HUES64 (cell line): ENCODE measurements at regions not wholly inside any gene's neighbourhood (a gene's known extent, or its start where the extent isn't known, plus 50 kb on each side); places are given as distances from the start of the nearest gene placed in this dataset.
"Not testable (repeated sequence)": the region's sequence is repeated elsewhere in the genome, so short reads cannot be mapped to it uniquely, and the experiment has no call there.

Source experiments
- H3K27ac ChIP-seq: 2 replicates; pipeline ENCODE4 v1.7.0; 2013; ENCODE audit warnings: low read depth, low read length, inconsistent platforms
- H3K27me3 ChIP-seq: 2 replicates; pipeline ENCODE4 v1.6.1; 2013; ENCODE audit warnings: mild to moderate bottlenecking, low read length; ENCODE audit not compliant: insufficient read depth
- H3K36me3 ChIP-seq: 2 replicates; pipeline ENCODE4 v1.6.1; 2013; ENCODE audit warnings: mild to moderate bottlenecking, low read length; ENCODE audit not compliant: insufficient read depth
- H3K4me1 ChIP-seq: 2 replicates; pipeline ENCODE4 v1.6.1; 2013; ENCODE audit warnings: mild to moderate bottlenecking, low read length, moderate library complexity; ENCODE audit not compliant: insufficient read depth
- H3K4me3 ChIP-seq: 2 replicates; pipeline ENCODE4 v1.5.1; 2013; ENCODE audit warnings: mild to moderate bottlenecking, low read length, moderate library complexity
- H3K9ac ChIP-seq: 2 replicates; pipeline ENCODE4 v1.6.1; 2013; ENCODE audit warnings: mild to moderate bottlenecking, low read depth, low read length
- H3K9me3 ChIP-seq: 2 replicates; pipeline ENCODE4 v1.6.1; 2013; ENCODE audit warnings: low read depth, low read length; ENCODE audit not compliant: insufficient read depth
- WGBS: fragments of 150-250, 120-280 bp; methylation state at CpG from one replicate; pipeline ENCODE4 v1.1.7; 2013; ENCODE audit warnings: missing lambda C conversion rate; 5-methylcytosine and 5-hydroxymethylcytosine counted together

- WGBS, result 81% methylated on average over 1 of the region's 1 CpG
- no peaks in the 10 kb centered on the region for H3K9me3 ChIP-seq
- peaks cover 25% of the 10 kb centered on the region for H3K4me1 ChIP-seq
- no peak overlapping the region for H3K9ac ChIP-seq
- no peaks in the 10 kb centered on the region for H3K27me3 ChIP-seq
- no peak overlapping the region for H3K4me3 ChIP-seq
- no peak overlapping the region for H3K27ac ChIP-seq
- H3K36me3 ChIP-seq, result no peaks in the 10 kb centered on the region
These were observed 257.5 kb downstream of the INHBA start for GRCh38 chr7:41445432-41445831.

GRCh38 chr7:41439515-41439879 is 263.4 kb downstream of the INHBA start:
- Histone ChIP-seq H3K4me1 (peaks cover 6% of the 10 kb centered on the region), H3K9ac (no peak overlapping the region), H3K27ac (no peak overlapping the region), H3K4me3 (no peak overlapping the region), H3K9me3 (0 out of 2 replicates have a peak, but pooled peaks cover 4% of the 10 kb centered on the region), H3K36me3 (no peaks in the 10 kb centered on the region), H3K27me3 (no peaks in the 10 kb centered on the region)
- 79% methylated on average over 7 of the region's 7 CpGs for WGBS

GRCh38 chr7:41438705-41439514 is 264.0 kb downstream of the INHBA start:
- 89% methylated on average over 6 of the region's 8 CpGs for WGBS

GRCh38 chr7:41437257-41438196 is 265.4 kb downstream of the INHBA start:
- 0 out of 2 replicates have a peak, but pooled peaks cover 4% of the 10 kb centered on the region for H3K9me3 ChIP-seq
- H3K4me3 ChIP-seq, result no peak overlapping the region
- peaks cover 6% of the 10 kb centered on the region for H3K4me1 ChIP-seq
- WGBS, result 88% methylated on average over 9 of the region's 10 CpGs
- no peak overlapping the region for H3K27ac ChIP-seq
- H3K9ac ChIP-seq, result no peak overlapping the region
- no peaks in the 10 kb centered on the region for H3K27me3 ChIP-seq
- H3K36me3 ChIP-seq, result no peaks in the 10 kb centered on the region

More at GRCh38 chr7:41438705-41439514, 264.0 kb downstream of the INHBA start:
- Histone ChIP-seq H3K27ac (no peak overlapping the region), H3K9me3 (0 out of 2 replicates have a peak, but pooled peaks cover 4% of the 10 kb centered on the region), H3K27me3 (no peaks in the 10 kb centered on the region), H3K36me3 (no peaks in the 10 kb centered on the region), H3K9ac (no peak overlapping the region), H3K4me1 (peaks cover 6% of the 10 kb centered on the region), H3K4me3 (no peak overlapping the region)

- no peaks in the 10 kb centered on the region for H3K36me3 ChIP-seq
- H3K27me3 ChIP-seq, result no peaks in the 10 kb centered on the region
- peaks cover 3% of the 10 kb centered on the region; the same call in 1 of the 2 replicates for H3K4me1 ChIP-seq
- 95% methylated on average over 3 of the region's 3 CpGs for WGBS
- no peak overlapping the region for H3K27ac ChIP-seq
- no peak overlapping the region for H3K4me3 ChIP-seq
- H3K9me3 ChIP-seq, result 0 out of 2 replicates have a peak, but pooled peaks cover 4% of the 10 kb centered on the region
- H3K9ac ChIP-seq, result no peak overlapping the region
These were observed 266.8 kb downstream of the INHBA start for GRCh38 chr7:41436139-41436538.

- H3K9me3 ChIP-seq, H3K27me3 ChIP-seq, H3K27ac ChIP-seq, H3K4me3 ChIP-seq, H3K4me1 ChIP-seq, H3K9ac ChIP-seq, H3K36me3 ChIP-seq: not testable (repeated sequence)
- WGBS, result 92% methylated on average over 9 of the region's 9 CpGs
These were observed 267.9 kb downstream of the INHBA start for GRCh38 chr7:41435020-41435419.

GRCh38 chr7:41431671-41432070 is 271.2 kb downstream of the INHBA start:
- WGBS, result 95% methylated on average over 3 of the region's 3 CpGs
- H3K36me3 ChIP-seq, result no peaks in the 10 kb centered on the region
- H3K4me1 ChIP-seq, result no peaks in the 10 kb centered on the region

GRCh38 chr7:41428381-41428780 is 274.5 kb downstream of the INHBA start:
- no peak overlapping the region for H3K4me3 ChIP-seq
- H3K9ac ChIP-seq, result no peak overlapping the region
- no peaks in the 10 kb centered on the region for H3K27me3 ChIP-seq
- no peak overlapping the region for H3K27ac ChIP-seq
- no peaks in the 10 kb centered on the region for H3K4me1 ChIP-seq
- no peaks in the 10 kb centered on the region for H3K36me3 ChIP-seq
- no peaks in the 10 kb centered on the region for H3K9me3 ChIP-seq
- WGBS, result 100% methylated on average over 3 of the region's 4 CpGs

More at GRCh38 chr7:41431671-41432070, 271.2 kb downstream of the INHBA start:
- H3K27ac ChIP-seq, result no peak overlapping the region
- no peak overlapping the region for H3K4me3 ChIP-seq
- H3K27me3 ChIP-seq, result no peaks in the 10 kb centered on the region
- 0 out of 2 replicates have a peak, but pooled peaks cover 4% of the 10 kb centered on the region for H3K9me3 ChIP-seq
- no peak overlapping the region for H3K9ac ChIP-seq

- no peak overlapping the region for H3K27ac ChIP-seq
- H3K4me3 ChIP-seq, result no peak overlapping the region
- WGBS, result 100% methylated on average over 2 of the region's 3 CpGs
- no peaks in the 10 kb centered on the region for H3K27me3 ChIP-seq
- H3K36me3 ChIP-seq, result no peaks in the 10 kb centered on the region
- H3K9ac ChIP-seq, result no peak overlapping the region
- H3K4me1 ChIP-seq, result no peaks in the 10 kb centered on the region
- H3K9me3 ChIP-seq, result no peaks in the 10 kb centered on the region
These were observed 277.0 kb downstream of the INHBA start for GRCh38 chr7:41425926-41426325.

GRCh38 chr7:41421056-41421455 is 281.8 kb downstream of the INHBA start:
- Histone ChIP-seq H3K27ac (no peak overlapping the region), H3K4me3 (no peak overlapping the region), H3K4me1 (peaks cover 7% of the 10 kb centered on the region; the same call in 1 of the 2 replicates), H3K9me3 (no peaks in the 10 kb centered on the region), H3K27me3 (no peaks in the 10 kb centered on the region), H3K36me3 (no peaks in the 10 kb centered on the region), H3K9ac (no peak overlapping the region)
- WGBS, result 96% methylated on average over 3 of the region's 3 CpGs

GRCh38 chr7:41420421-41420820 is 282.5 kb downstream of the INHBA start:
- peaks cover 7% of the 10 kb centered on the region; the same call in 1 of the 2 replicates for H3K4me1 ChIP-seq
- WGBS, result 94% methylated on average over 3 of the region's 3 CpGs
- no peaks in the 10 kb centered on the region for H3K36me3 ChIP-seq
- no peak overlapping the region for H3K9ac ChIP-seq
- no peaks in the 10 kb centered on the region for H3K9me3 ChIP-seq
- H3K4me3 ChIP-seq, result no peak overlapping the region
- no peaks in the 10 kb centered on the region for H3K27me3 ChIP-seq
- H3K27ac ChIP-seq, result no peak overlapping the region
